Transverse colon (tissue), 4 donors: ENCODE measurements at regions not wholly inside any gene's neighbourhood (a gene's known extent, or its start where the extent isn't known, plus 50 kb on each side); places are given as distances from the start of the nearest gene placed in this dataset.

Experiments
- DNase-seq: peaks from one replicate; pipeline ENCODE4 v3.0.0-alpha.2; 2019
- H3K27ac ChIP-seq, 4 donors: fragments of 200-600 bp; sonication (generic); 2 replicates each; pipeline ENCODE4 v1.5.1; 2016 to 2018; ENCODE audit warnings: inconsistent platforms in 4 of 4
- H3K27me3 ChIP-seq: fragments of 200-600 bp; sonication (generic); 2 replicates; pipeline ENCODE4 v1.5.1; 2017; ENCODE audit warnings: inconsistent platforms
- H3K36me3 ChIP-seq, 4 donors: fragments of 200-600 bp; sonication (generic); 2 replicates each; pipeline ENCODE4 v1.5.1; 2017 to 2019; ENCODE audit warnings: inconsistent platforms in 4 of 4
- H3K4me1 ChIP-seq, 4 donors: fragments of 200-600 bp; sonication (generic); 2 replicates each; pipeline ENCODE4 v1.5.1; 2017 to 2020; ENCODE audit warnings: inconsistent platforms in 4 of 4
- H3K4me3 ChIP-seq, 4 donors: fragments of 200-600 bp; sonication (generic); 1 replicate in 1 of 4; 2 replicates in 3 of 4; pipeline versions ENCODE4 v1.5.1 to v1.6.1; 2017 to 2019; ENCODE audit warnings: inconsistent platforms in 4 of 4
- H3K9me3 ChIP-seq, 2 donors: fragments of 200-600 bp; sonication (generic); 2 replicates each; pipeline ENCODE4 v1.5.1; 2017 to 2019; ENCODE audit warnings: inconsistent platforms in 2 of 2
- CTCF ChIP-seq, 5 experiments: fragments of 200-600 bp in 3 of 5; fragments of 450-650 bp in 2 of 5; sonication (generic) in 3 of 5; IDR thresholded peaks; 1 replicate in 2 of 5; 2 replicates in 3 of 5; pipeline ENCODE4 v1.5.1; 2016 to 2017; ENCODE audit warnings: antibody characterized with exemption in 5 of 5, inconsistent platforms in 3 of 5, mild to moderate bottlenecking in 2 of 5, moderate library complexity in 1 of 5
- EP300 ChIP-seq: sonication (generic); formaldehyde crosslinking; IDR thresholded peaks from one replicate; pipeline ENCODE4 v1.6.1; 2017; ENCODE audit warnings: antibody characterized with exemption, low read depth
- POLR2A ChIP-seq: fragments of 450-650 bp; IDR thresholded peaks from one replicate; pipeline ENCODE4 v1.6.1; 2016; ENCODE audit warnings: antibody characterized with exemption, mild to moderate bottlenecking, moderate library complexity
- POLR2AphosphoS5 ChIP-seq, 3 donors: sonication (generic); formaldehyde crosslinking; IDR thresholded peaks; one replicate each; pipeline ENCODE4 v1.6.1; 2016; ENCODE audit warnings: antibody characterized with exemption in 3 of 3
- WGBS, 2 donors: methylation state at CpG; one replicate each; pipeline ENCODE4 v1.1.5; 2018; ENCODE audit warnings: low coverage in 1 of 2; 5-methylcytosine and 5-hydroxymethylcytosine counted together
- in situ Hi-C, 4 donors: fragments of 200-750 bp; cut with MboI; loops; one replicate each; pipeline versions ENCODE4 v1.15.0 to v1.15.1; 2017; ENCODE audit warnings: low sequenced_read_pairs in 3 of 4, low pct_ligation_motif_present in 1 of 4, low pct_unique_long_range_greater_than_20kb in 1 of 4
- intact Hi-C: fragments of 100-400 bp; cut with DNase I; formaldehyde crosslinking; loops from one replicate; pipeline ENCODE4 v1.15.1; 2023; ENCODE audit warnings: low total_unique reads

GRCh38 chr12:33000016-33000415 lies 103.4 kb upstream of the PKP2 start:
- in situ Hi-C loops (loop anchor here in 1 of 4 donors (25.0 kb wide), 1 partner anchor 88 kb away; no protein-coding TSS in a partner anchor), intact Hi-C loops (no loop called here)
- Histone ChIP-seq H3K4me3 (no peak overlapping the region), H3K4me1 (no peaks in the 10 kb centered on the region), H3K9me3 (peaks cover 0 to 7% of the 10 kb centered on the region in 2 donors), H3K36me3 (no peaks in the 10 kb centered on the region), H3K27me3 (no peaks in the 10 kb centered on the region), H3K27ac (no peak overlapping the region)
- no peak for DNase-seq
- whole genome bisulfite sequencing, 2 donors, result 67 to 68% methylated on average over 2 of the region's 2 CpGs
- no peak for TF ChIP-seq POLR2AphosphoS5 (IDR thresholded peaks at IDR 0.05)
- no peak for TF ChIP-seq POLR2A
- no peak for TF ChIP-seq CTCF (IDR thresholded peaks at IDR 0.05)
- TF ChIP-seq EP300, result no peak

GRCh38 chr12:32997471-32997870 lies 100.9 kb upstream of the PKP2 start:
- intact Hi-C loops (no loop called here), in situ Hi-C loops (no loop called here)
- H3K27ac ChIP-seq, result no peak overlapping the region
- H3K36me3 ChIP-seq, result no peaks in the 10 kb centered on the region
- H3K4me3 ChIP-seq, result no peak overlapping the region
- no peaks in the 10 kb centered on the region for H3K27me3 ChIP-seq
- 44 to 50% methylated on average over 8 of the region's 8 CpGs for WGBS, 2 donors
- no peaks in the 10 kb centered on the region for H3K9me3 ChIP-seq
- no peak for TF ChIP-seq POLR2A
- no peak for TF ChIP-seq EP300
- TF ChIP-seq CTCF (IDR thresholded peaks at IDR 0.05), result no peak
- no peak for TF ChIP-seq POLR2AphosphoS5 (IDR thresholded peaks at IDR 0.05)
- no peaks in the 10 kb centered on the region for H3K4me1 ChIP-seq
- no peak for DNase-seq

GRCh38 chr12:32995623-32996022 lies 99.0 kb upstream of the PKP2 start:
- no peak overlapping the region for H3K27ac ChIP-seq
- H3K4me1 ChIP-seq, result no peaks in the 10 kb centered on the region
- intact Hi-C loops (no loop called here), in situ Hi-C loops (no loop called here)
- H3K4me3 ChIP-seq, result no peak overlapping the region
- no peaks in the 10 kb centered on the region for H3K9me3 ChIP-seq
- no peak for TF ChIP-seq POLR2A
- H3K27me3 ChIP-seq, result no peaks in the 10 kb centered on the region
- no peaks in the 10 kb centered on the region for H3K36me3 ChIP-seq
- DNase-seq, result no peak
- 21 to 61% methylated on average over 2 of the region's 2 CpGs for WGBS, 2 donors

- Histone ChIP-seq H3K36me3 (no peaks in the 10 kb centered on the region), H3K27ac (no peak overlapping the region), H3K9me3 (no peaks in the 10 kb centered on the region), H3K4me1 (no peaks in the 10 kb centered on the region), H3K27me3 (no peaks in the 10 kb centered on the region), H3K4me3 (no peak overlapping the region)
- DNase-seq, result no peak
- in situ Hi-C loops, result no loop called here
- WGBS, 2 donors, result 13 to 24% methylated on average over 4 of the region's 4 CpGs
- intact Hi-C loops, result no loop called here
- TF ChIP-seq CTCF (IDR thresholded peaks at IDR 0.05) (no peak), POLR2AphosphoS5 (IDR thresholded peaks at IDR 0.05) (no peak), EP300 (no peak), POLR2A (no peak)
These were observed 96.8 kb upstream of the PKP2 start for GRCh38 chr12:32993404-32993803.

- Histone ChIP-seq H3K27ac (no peak overlapping the region), H3K9me3 (no peaks in the 10 kb centered on the region), H3K27me3 (no peaks in the 10 kb centered on the region), H3K4me3 (no peak overlapping the region), H3K4me1 (no peaks in the 10 kb centered on the region), H3K36me3 (no peaks in the 10 kb centered on the region)
- no peak for DNase-seq
- intact Hi-C loops, result no loop called here
- TF ChIP-seq POLR2A (no peak), EP300 (no peak), CTCF (IDR thresholded peaks at IDR 0.05) (no peak), POLR2AphosphoS5 (IDR thresholded peaks at IDR 0.05) (no peak)
- in situ Hi-C loops, result no loop called here
These were observed 93.1 kb upstream of the PKP2 start for GRCh38 chr12:32989705-32990104.
